ENCODE measurements at regions not wholly inside any gene's neighbourhood (a gene's known extent, or its start where the extent isn't known, plus 50 kb on each side); places are given as distances from the start of the nearest gene placed in this dataset.

DNA sequence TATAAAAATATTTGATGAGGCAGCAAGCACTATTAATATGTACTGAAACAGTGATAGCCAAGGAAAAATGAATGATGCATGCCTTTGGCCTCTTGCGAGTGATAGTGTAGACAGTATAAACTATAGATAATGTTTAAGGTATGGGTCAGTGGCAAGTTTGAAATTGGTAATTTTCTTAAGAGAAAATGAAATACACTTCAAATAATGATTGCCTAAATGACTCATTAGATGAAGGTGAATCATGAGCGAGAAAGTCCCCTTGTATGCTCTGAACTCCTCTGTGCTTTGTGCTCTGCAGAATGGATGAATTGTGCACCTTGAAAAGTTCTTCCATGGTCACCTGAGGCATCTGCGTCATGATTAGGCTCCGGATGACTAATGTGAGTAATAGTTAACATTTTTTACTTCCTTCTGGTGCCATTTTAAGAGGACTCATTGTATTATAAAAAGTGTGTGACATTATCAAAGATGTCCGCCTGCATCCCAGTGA, 84.9 kb upstream of the RTL1 start:
- Histone ChIP-seq H3K4me3 (ENCODE audit: low read depth in 1 of 2, low read length in 1 of 2) (no peak overlapping the region), H3K4me1 (ENCODE audit: control insufficient read depth in 1 of 2, insufficient read depth in 1 of 2, low read depth in 1 of 2, low read length in 1 of 2) (no peaks in the 10 kb centered on the region), H3K9me3 (peaks cover 3% of the 10 kb centered on the region), H3K27me3 (peaks cover 6% of the 10 kb centered on the region), H3K36me3 (no peaks in the 10 kb centered on the region), H3K27ac (no peak overlapping the region)
- TF ChIP-seq, protein P1, sequence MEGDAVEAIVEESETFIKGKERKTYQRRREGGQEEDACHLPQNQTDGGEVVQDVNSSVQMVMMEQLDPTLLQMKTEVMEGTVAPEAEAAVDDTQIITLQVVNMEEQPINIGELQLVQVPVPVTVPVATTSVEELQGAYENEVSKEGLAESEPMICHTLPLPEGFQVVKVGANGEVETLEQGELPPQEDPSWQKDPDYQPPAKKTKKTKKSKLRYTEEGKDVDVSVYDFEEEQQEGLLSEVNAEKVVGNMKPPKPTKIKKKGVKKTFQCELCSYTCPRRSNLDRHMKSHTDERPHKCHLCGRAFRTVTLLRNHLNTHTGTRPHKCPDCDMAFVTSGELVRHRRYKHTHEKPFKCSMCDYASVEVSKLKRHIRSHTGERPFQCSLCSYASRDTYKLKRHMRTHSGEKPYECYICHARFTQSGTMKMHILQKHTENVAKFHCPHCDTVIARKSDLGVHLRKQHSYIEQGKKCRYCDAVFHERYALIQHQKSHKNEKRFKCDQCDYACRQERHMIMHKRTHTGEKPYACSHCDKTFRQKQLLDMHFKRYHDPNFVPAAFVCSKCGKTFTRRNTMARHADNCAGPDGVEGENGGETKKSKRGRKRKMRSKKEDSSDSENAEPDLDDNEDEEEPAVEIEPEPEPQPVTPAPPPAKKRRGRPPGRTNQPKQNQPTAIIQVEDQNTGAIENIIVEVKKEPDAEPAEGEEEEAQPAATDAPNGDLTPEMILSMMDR (IDR thresholded peaks at IDR 0.05), result no peak

DNA sequence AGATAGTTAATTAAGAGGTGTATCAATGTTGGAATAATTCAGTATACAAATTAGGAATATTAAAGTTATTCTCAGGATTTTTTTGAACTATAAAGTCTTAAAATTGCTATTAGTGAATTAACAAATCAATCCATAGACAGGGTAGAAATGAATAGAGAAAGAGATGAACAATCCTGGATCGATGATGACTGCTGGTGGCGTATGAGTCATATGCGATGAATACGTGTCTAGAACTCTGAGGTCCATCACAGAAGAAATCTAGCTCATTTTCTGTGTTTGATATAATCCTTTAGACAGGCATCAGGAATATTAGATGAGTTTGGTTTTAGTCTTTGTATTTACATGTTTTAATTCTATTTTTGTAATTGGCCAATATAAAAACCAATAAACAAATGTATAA, 85.4 kb upstream of the RTL1 start:
- TF ChIP-seq, protein P1 (IDR thresholded peaks at IDR 0.05), result no peak
- peaks cover 3% of the 10 kb centered on the region for H3K9me3 ChIP-seq
- no peak overlapping the region for H3K27ac ChIP-seq
- no peaks in the 10 kb centered on the region for H3K4me1 ChIP-seq (ENCODE audit: control insufficient read depth in 1 of 2, insufficient read depth in 1 of 2, low read depth in 1 of 2, low read length in 1 of 2)
- H3K36me3 ChIP-seq, result no peaks in the 10 kb centered on the region
- no peak overlapping the region for H3K4me3 ChIP-seq (ENCODE audit: low read depth in 1 of 2, low read length in 1 of 2)
- peaks cover 6% of the 10 kb centered on the region for H3K27me3 ChIP-seq

DNA sequence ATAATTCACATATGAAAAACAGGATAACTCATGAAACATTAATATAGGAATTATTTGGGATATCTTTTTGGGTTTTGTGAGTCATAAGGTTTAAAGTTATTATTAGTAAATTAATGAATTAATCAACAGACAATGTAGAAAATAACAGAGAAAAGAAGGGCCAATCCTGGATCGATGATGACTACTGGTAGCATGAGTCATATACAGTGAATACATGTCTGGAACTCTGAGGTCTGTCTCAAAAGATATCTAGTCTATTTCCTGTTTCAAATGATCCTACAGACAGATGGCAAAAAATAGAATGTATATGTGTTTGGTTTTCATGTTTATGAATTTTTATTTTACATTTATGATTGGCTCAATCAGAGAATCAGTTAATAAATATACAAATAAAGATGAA, 86.4 kb upstream of the RTL1 start:
- TF ChIP-seq, protein P1 (IDR thresholded peaks at IDR 0.05), result no peak
- Histone ChIP-seq H3K27ac (no peak overlapping the region), H3K36me3 (no peaks in the 10 kb centered on the region), H3K4me3 (ENCODE audit: low read depth in 1 of 2, low read length in 1 of 2) (no peak overlapping the region), H3K9me3 (peaks cover 3% of the 10 kb centered on the region), H3K4me1 (ENCODE audit: control insufficient read depth in 1 of 2, insufficient read depth in 1 of 2, low read depth in 1 of 2, low read length in 1 of 2) (no peaks in the 10 kb centered on the region), H3K27me3 (peaks cover 6% of the 10 kb centered on the region)

DNA sequence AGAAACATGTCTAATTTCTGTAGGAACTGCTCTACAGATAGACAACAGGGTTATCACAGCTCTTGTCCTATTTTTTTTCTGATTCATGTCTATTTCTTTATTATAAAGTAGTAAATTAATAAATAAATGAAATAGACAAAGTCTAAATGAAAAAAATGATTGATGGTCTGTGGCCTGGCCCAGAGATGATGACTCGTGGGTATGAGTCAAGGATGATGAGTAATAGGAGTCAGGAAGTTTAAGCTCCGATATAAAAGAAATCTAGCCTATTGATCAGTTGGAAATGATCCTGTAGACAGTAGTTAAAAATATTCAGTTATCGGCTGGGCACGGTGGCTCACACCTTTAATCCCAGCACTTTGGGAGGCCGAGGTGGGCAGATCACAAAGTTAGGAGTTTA, 90.6 kb upstream of the RTL1 start:
- no peaks in the 10 kb centered on the region for H3K36me3 ChIP-seq
- H3K4me3 ChIP-seq (ENCODE audit: low read depth in 1 of 2, low read length in 1 of 2), result no peak overlapping the region
- TF ChIP-seq, protein P1 (IDR thresholded peaks at IDR 0.05), result no peak
- no peak overlapping the region for H3K27ac ChIP-seq
- H3K4me1 ChIP-seq (ENCODE audit: control insufficient read depth in 1 of 2, insufficient read depth in 1 of 2, low read depth in 1 of 2, low read length in 1 of 2), result no peaks in the 10 kb centered on the region
- peaks cover 10% of the 10 kb centered on the region for H3K27me3 ChIP-seq
- peaks cover 3% of the 10 kb centered on the region for H3K9me3 ChIP-seq

DNA sequence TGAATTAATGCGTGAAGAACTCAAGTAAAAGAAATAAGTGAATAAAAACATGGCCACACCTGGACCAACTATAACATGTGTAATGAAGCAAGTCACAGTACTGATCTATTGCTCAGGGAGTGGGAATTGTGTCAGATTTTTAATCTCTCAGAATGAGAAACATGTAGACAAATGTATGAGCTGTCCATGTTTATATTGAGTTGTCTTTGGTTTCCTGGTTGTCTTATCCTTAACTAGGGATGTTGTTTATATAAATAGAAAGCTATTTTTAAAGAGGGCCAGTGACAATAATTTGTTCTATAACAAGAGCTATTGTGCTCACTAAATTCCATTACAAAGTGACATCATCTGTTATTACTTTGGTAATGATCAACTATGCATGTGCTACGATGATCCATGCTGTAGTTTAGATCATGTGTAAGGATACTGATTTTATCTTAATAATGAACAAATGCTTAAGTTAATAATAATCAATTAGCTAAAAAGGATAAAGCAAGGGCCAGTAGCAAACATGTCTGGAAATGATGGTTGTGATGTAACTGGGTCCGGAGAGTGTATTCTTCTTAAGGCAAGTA, 91.3 kb upstream of the RTL1 start:
- Histone ChIP-seq H3K36me3 (no peaks in the 10 kb centered on the region), H3K4me3 (ENCODE audit: low read depth in 1 of 2, low read length in 1 of 2) (no peak overlapping the region), H3K27ac (no peak overlapping the region), H3K9me3 (peaks cover 3% of the 10 kb centered on the region), H3K27me3 (peaks cover 14% of the 10 kb centered on the region), H3K4me1 (ENCODE audit: control insufficient read depth in 1 of 2, insufficient read depth in 1 of 2, low read depth in 1 of 2, low read length in 1 of 2) (no peaks in the 10 kb centered on the region)
- TF ChIP-seq, protein P1 (IDR thresholded peaks at IDR 0.05), result no peak
